Neural progenitor cell (in vitro differentiated cells): ENCODE measurements at regions not wholly inside any gene's neighbourhood (a gene's known extent, or its start where the extent isn't known, plus 50 kb on each side); places are given as distances from the start of the nearest gene placed in this dataset.

Experiments
- CTCF ChIP-seq: fragments of 200-600 bp; sonication (generic); IDR thresholded peaks from 2 replicates; pipeline ENCODE4 v1.5.1; 2017; ENCODE audit warnings: antibody characterized with exemption, mild to moderate bottlenecking
- EZH2 ChIP-seq: fragments of 200-600 bp; sonication (generic); IDR thresholded peaks from 2 replicates; pipeline ENCODE4 v1.6.1; 2017; ENCODE audit warnings: antibody characterized with exemption, mild to moderate bottlenecking, moderate library complexity
- EZH2phosphoT487 ChIP-seq: fragments of 200-600 bp; sonication (generic); IDR thresholded peaks from 2 replicates; pipeline ENCODE4 v1.6.1; 2017; ENCODE audit warnings: antibody characterized with exemption

GRCh38 chr6:104572901-104573300 is 286.8 kb downstream of the HACE1 start:
- no peak for TF ChIP-seq EZH2phosphoT487
- TF ChIP-seq CTCF, result no peak
- no peak for TF ChIP-seq EZH2
